ENCODE measurements at regions not wholly inside any gene's neighbourhood (a gene's known extent, or its start where the extent isn't known, plus 50 kb on each side); places are given as distances from the start of the nearest gene placed in this dataset.

GRCh38 chr18:39839782-39840181 lies 2115.3 kb upstream of the PIK3C3 start:
- H3K4me1 ChIP-seq (ENCODE audit: control insufficient read depth in 2 of 3, insufficient read depth in 2 of 3, low read depth in 1 of 3, low read length in 3 of 3), result peaks cover 0 to 5% (median 0%) of the 10 kb centered on the region in 3 donors
- no peaks in the 10 kb centered on the region for H3K9me3 ChIP-seq (ENCODE audit: control insufficient read depth in 2 of 3, insufficient read depth in 1 of 3, low read length in 3 of 3)
- no peak overlapping the region for H3K27ac ChIP-seq (ENCODE audit: low read depth in 2 of 2, low read length in 2 of 2)
- H3K4me3 ChIP-seq (ENCODE audit: low read length in 3 of 3), result no peak overlapping the region
- no peak for FAIRE-seq
- H3K9ac ChIP-seq (ENCODE audit: low read length in 3 of 3), result no peak overlapping the region
- DNase-seq, result no peak
- no peaks in the 10 kb centered on the region for H3K27me3 ChIP-seq (ENCODE audit: control insufficient read depth, insufficient read depth, low read length)
- intact Hi-C loops (cut with DNase I), result no loop called here
- TF ChIP-seq CTCF (IDR thresholded peaks at IDR 0.05; ENCODE audit: borderline replicate concordance, extremely low read depth, insufficient read depth), result no peak
- H3K36me3 ChIP-seq (ENCODE audit: control insufficient read depth in 2 of 3, insufficient read depth in 3 of 3, low read length in 3 of 3), result no peaks in the 10 kb centered on the region

GRCh38 chr18:39838831-39839230 lies 2116.2 kb upstream of the PIK3C3 start:
- FAIRE-seq, result no peak
- peaks cover 0 to 5% (median 0%) of the 10 kb centered on the region in 3 donors for H3K4me1 ChIP-seq (ENCODE audit: control insufficient read depth in 2 of 3, insufficient read depth in 2 of 3, low read depth in 1 of 3, low read length in 3 of 3)
- no peak overlapping the region for H3K4me3 ChIP-seq (ENCODE audit: low read length in 3 of 3)
- H3K27me3 ChIP-seq (ENCODE audit: control insufficient read depth, insufficient read depth, low read length), result no peaks in the 10 kb centered on the region
- DNase-seq, result no peak
- TF ChIP-seq CTCF (IDR thresholded peaks at IDR 0.05; ENCODE audit: borderline replicate concordance, extremely low read depth, insufficient read depth), result no peak
- intact Hi-C loops (cut with DNase I), result no loop called here
- no peaks in the 10 kb centered on the region for H3K36me3 ChIP-seq (ENCODE audit: control insufficient read depth in 2 of 3, insufficient read depth in 3 of 3, low read length in 3 of 3)
- H3K27ac ChIP-seq (ENCODE audit: low read depth in 2 of 2, low read length in 2 of 2), result no peak overlapping the region
- H3K9me3 ChIP-seq (ENCODE audit: control insufficient read depth in 2 of 3, insufficient read depth in 1 of 3, low read length in 3 of 3), result no peaks in the 10 kb centered on the region
- no peak overlapping the region for H3K9ac ChIP-seq (ENCODE audit: low read length in 3 of 3)

GRCh38 chr18:39835303-39836030 lies 2119.6 kb upstream of the PIK3C3 start:
- no peaks in the 10 kb centered on the region for H3K4me1 ChIP-seq (ENCODE audit: control insufficient read depth in 2 of 3, insufficient read depth in 2 of 3, low read depth in 1 of 3, low read length in 3 of 3)
- DNase-seq (no peak), FAIRE-seq (no peak)
- H3K27ac ChIP-seq (ENCODE audit: low read depth in 2 of 2, low read length in 2 of 2), result no peak overlapping the region
- H3K9ac ChIP-seq (ENCODE audit: low read length in 3 of 3), result no peak overlapping the region
- H3K9me3 ChIP-seq (ENCODE audit: control insufficient read depth in 2 of 3, insufficient read depth in 1 of 3, low read length in 3 of 3), result no peaks in the 10 kb centered on the region
- no peak for TF ChIP-seq CTCF (IDR thresholded peaks at IDR 0.05; ENCODE audit: borderline replicate concordance, extremely low read depth, insufficient read depth)
- H3K36me3 ChIP-seq (ENCODE audit: control insufficient read depth in 2 of 3, insufficient read depth in 3 of 3, low read length in 3 of 3), result no peaks in the 10 kb centered on the region
- no peak overlapping the region for H3K4me3 ChIP-seq (ENCODE audit: low read length in 3 of 3)
- intact Hi-C loops (cut with DNase I), result no loop called here
- no peaks in the 10 kb centered on the region for H3K27me3 ChIP-seq (ENCODE audit: control insufficient read depth, insufficient read depth, low read length)

GRCh38 chr18:39834636-39835035 lies 2120.4 kb upstream of the PIK3C3 start:
- Histone ChIP-seq H3K27ac (ENCODE audit: low read depth in 2 of 2, low read length in 2 of 2) (no peak overlapping the region), H3K27me3 (ENCODE audit: control insufficient read depth, insufficient read depth, low read length) (no peaks in the 10 kb centered on the region), H3K4me1 (ENCODE audit: control insufficient read depth in 2 of 3, insufficient read depth in 2 of 3, low read depth in 1 of 3, low read length in 3 of 3) (no peaks in the 10 kb centered on the region), H3K36me3 (ENCODE audit: control insufficient read depth in 2 of 3, insufficient read depth in 3 of 3, low read length in 3 of 3) (no peaks in the 10 kb centered on the region), H3K4me3 (ENCODE audit: low read length in 3 of 3) (no peak overlapping the region), H3K9ac (ENCODE audit: low read length in 3 of 3) (no peak overlapping the region), H3K9me3 (ENCODE audit: control insufficient read depth in 2 of 3, insufficient read depth in 1 of 3, low read length in 3 of 3) (no peaks in the 10 kb centered on the region)
- FAIRE-seq (no peak), DNase-seq (no peak)
- intact Hi-C loops (cut with DNase I), result no loop called here
- TF ChIP-seq CTCF (IDR thresholded peaks at IDR 0.05; ENCODE audit: borderline replicate concordance, extremely low read depth, insufficient read depth), result no peak
